Mesenchymal stem cell (in vitro differentiated cells and primary cell): ENCODE measurements at regions not wholly inside any gene's neighbourhood (a gene's known extent, or its start where the extent isn't known, plus 50 kb on each side); places are given as distances from the start of the nearest gene placed in this dataset.

ENCODE experiments used
- DNase-seq: peaks from one replicate; pipeline ENCODE4 v3.0.0-alpha.2; 2013
- H2AFZ ChIP-seq: one replicate; pipeline ENCODE4 v1.6.1; 2013; ENCODE audit warnings: low read depth, mild to moderate bottlenecking, control low read depth, inconsistent platforms, low read length, moderate library complexity
- H2AK5ac ChIP-seq: 2 replicates; pipeline ENCODE4 v1.6.1; 2013; ENCODE audit warnings: low read length, moderate library complexity, mild to moderate bottlenecking, inconsistent platforms; ENCODE audit not compliant: severe bottlenecking
- H2BK120ac ChIP-seq: one replicate; pipeline ENCODE4 v1.6.1; 2013; ENCODE audit warnings: low read depth, mild to moderate bottlenecking, inconsistent platforms, low read length, moderate library complexity
- H2BK12ac ChIP-seq, 2 experiments: one replicate each; pipeline ENCODE4 v1.6.1; 2013; ENCODE audit warnings: inconsistent platforms in 2 of 2, low read length in 2 of 2, mild to moderate bottlenecking in 2 of 2, moderate library complexity in 2 of 2, control low read depth in 1 of 2
- H2BK15ac ChIP-seq: one replicate; pipeline ENCODE4 v1.6.1; 2013; ENCODE audit warnings: mild to moderate bottlenecking, low read depth, inconsistent platforms; ENCODE audit not compliant: poor library complexity, severe bottlenecking
- H2BK5ac ChIP-seq: 2 replicates; pipeline ENCODE4 v1.6.1; 2013; ENCODE audit warnings: low read depth, mild to moderate bottlenecking, low read length, control low read depth, inconsistent platforms; ENCODE audit not compliant: poor library complexity, severe bottlenecking
- H3K14ac ChIP-seq, 2 experiments: one replicate each; pipeline ENCODE4 v1.6.1; 2013; ENCODE audit warnings: inconsistent platforms in 2 of 2, low read length in 2 of 2, control low read depth in 1 of 2, mild to moderate bottlenecking in 1 of 2, moderate library complexity in 1 of 2
- H3K18ac ChIP-seq, 2 experiments: one replicate each; pipeline ENCODE4 v1.6.1; 2013; ENCODE audit warnings: inconsistent platforms in 2 of 2, low read length in 2 of 2, control low read depth in 1 of 2, low read depth in 1 of 2, mild to moderate bottlenecking in 1 of 2
- H3K23ac ChIP-seq, 2 experiments: one replicate each; pipeline ENCODE4 v1.6.1; 2013; ENCODE audit warnings: inconsistent platforms in 2 of 2, low read length in 2 of 2, mild to moderate bottlenecking in 2 of 2, moderate library complexity in 2 of 2, control low read depth in 1 of 2
- H3K27ac ChIP-seq: 2 replicates; pipeline ENCODE4 v1.5.1; 2013; ENCODE audit warnings: mild to moderate bottlenecking, moderate library complexity, low read length, control low read depth, inconsistent platforms; ENCODE audit not compliant: poor library complexity, severe bottlenecking
- H3K27me3 ChIP-seq, 2 experiments: 2 replicates each; pipeline versions ENCODE4 v1.6.1 to v1.7.0; 2013; ENCODE audit warnings: low read length in 2 of 2, mild to moderate bottlenecking in 2 of 2, moderate library complexity in 2 of 2, control low read depth in 1 of 2, inconsistent platforms in 1 of 2; ENCODE audit not compliant: control insufficient read depth in 1 of 2, insufficient read depth in 1 of 2
- H3K36me3 ChIP-seq, 2 experiments: 2 replicates each; pipeline versions ENCODE4 v1.6.1 to v1.7.0; 2013; ENCODE audit warnings: low read length in 2 of 2, control low read depth in 1 of 2, inconsistent platforms in 1 of 2, low read depth in 1 of 2, mild to moderate bottlenecking in 1 of 2; ENCODE audit not compliant: insufficient read depth in 2 of 2, control insufficient read depth in 1 of 2
- H3K4ac ChIP-seq, 2 experiments: one replicate each; pipeline ENCODE4 v1.6.1; 2013; ENCODE audit warnings: inconsistent platforms in 2 of 2, low read length in 2 of 2, mild to moderate bottlenecking in 2 of 2, moderate library complexity in 2 of 2, control low read depth in 1 of 2, low read depth in 1 of 2
- H3K4me1 ChIP-seq: 2 replicates; pipeline ENCODE4 v1.6.1; 2013; ENCODE audit warnings: low read depth, low read length, control low read depth; ENCODE audit not compliant: control insufficient read depth, insufficient read depth
- H3K4me2 ChIP-seq: 2 replicates; pipeline ENCODE4 v1.6.1; 2013; ENCODE audit warnings: low read length, mild to moderate bottlenecking, inconsistent platforms; ENCODE audit not compliant: poor library complexity, severe bottlenecking
- H3K4me3 ChIP-seq, 2 experiments: 2 replicates each; pipeline versions ENCODE4 v1.5.1 to v1.7.0; 2013; ENCODE audit warnings: low read length in 2 of 2, mild to moderate bottlenecking in 2 of 2, control low read depth in 1 of 2, low read depth in 1 of 2; ENCODE audit not compliant: insufficient read depth in 1 of 2
- H3K79me1 ChIP-seq: replicated peaks from 2 replicates; pipeline ENCODE4 v1.6.1; 2013; ENCODE audit warnings: mild to moderate bottlenecking, control low read depth, low read length, inconsistent platforms; ENCODE audit not compliant: poor library complexity, severe bottlenecking
- H3K9ac ChIP-seq: 2 replicates; pipeline ENCODE4 v1.7.0; 2013; ENCODE audit warnings: mild to moderate bottlenecking, low read length, moderate library complexity
- H3K9me3 ChIP-seq: 2 replicates; pipeline ENCODE4 v1.7.0; 2013; ENCODE audit warnings: mild to moderate bottlenecking, low read length; ENCODE audit not compliant: control insufficient read depth
- H4K8ac ChIP-seq: one replicate; pipeline ENCODE4 v1.6.1; 2013; ENCODE audit warnings: inconsistent platforms, mild to moderate bottlenecking, low read length, moderate library complexity
- H4K91ac ChIP-seq: one replicate; pipeline ENCODE4 v1.6.1; 2013; ENCODE audit warnings: mild to moderate bottlenecking, low read length, inconsistent platforms
- WGBS: methylation state at CpG from one replicate; pipeline ENCODE4 v1.1.7; 2013; ENCODE audit warnings: mixed read lengths; 5-methylcytosine and 5-hydroxymethylcytosine counted together

DNA sequence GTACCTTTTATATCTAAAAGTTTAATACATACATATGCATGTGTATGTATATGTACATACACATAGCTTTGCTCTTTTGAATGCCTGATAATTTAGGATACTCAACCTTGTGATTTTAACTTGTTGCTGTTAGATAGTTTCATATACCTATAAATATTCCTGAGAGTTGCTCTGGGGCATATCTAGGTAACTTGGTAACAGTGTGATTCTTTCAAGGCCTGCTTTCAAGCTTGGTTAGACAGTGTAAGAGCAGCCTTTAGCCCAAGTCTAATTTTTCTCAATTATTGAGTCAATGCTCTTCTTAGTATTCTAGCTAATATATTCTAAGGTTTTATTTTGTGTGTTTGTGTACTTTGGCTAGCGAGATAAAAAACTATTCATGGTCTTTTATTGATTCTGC lies 762.1 kb upstream of the MIR17HG start:
- DNase-seq = no peak
- Histone ChIP-seq H3K36me3 (no peaks in the 10 kb centered on the region), H3K18ac (no peak overlapping the region), H3K4me3 (no peak overlapping the region), H4K91ac (no peak overlapping the region), H3K79me1 (no peaks in the 10 kb centered on the region), H3K27ac (no peak overlapping the region), H3K4ac (no peak overlapping the region), H3K9me3 (peaks cover 11% of the 10 kb centered on the region), H2AFZ (no peak overlapping the region), H2AK5ac (no peak overlapping the region), H3K4me2 (no peak overlapping the region), H2BK12ac (no peak overlapping the region), H3K4me1 (no peaks in the 10 kb centered on the region), H3K9ac (no peak overlapping the region), H4K8ac (no peak overlapping the region), H3K14ac (no peak overlapping the region), H2BK15ac (no peak overlapping the region), H2BK5ac (no peak overlapping the region), H2BK120ac (no peak overlapping the region), H3K27me3 (no peaks in the 10 kb centered on the region), H3K23ac (no peak overlapping the region)
- WGBS = 86% methylated on average over 1 of the region's 1 CpG

GRCh38 chr13:90591260-90591926 lies 756.1 kb upstream of the MIR17HG start:
- H3K36me3 ChIP-seq = no peaks in the 10 kb centered on the region
- no peak overlapping the region for H3K23ac ChIP-seq
- H3K4me3 ChIP-seq = no peak overlapping the region
- 76% methylated on average over 1 of the region's 1 CpG for WGBS
- no peak overlapping the region for H4K91ac ChIP-seq
- H3K79me1 ChIP-seq = no peaks in the 10 kb centered on the region
- H2BK120ac ChIP-seq = peak overlapping the region; percentile 2
- H3K4me2 ChIP-seq = no peak overlapping the region
- no peak overlapping the region for H2BK12ac ChIP-seq
- no peak for DNase-seq
- H3K4me1 ChIP-seq = no peaks in the 10 kb centered on the region
- H3K27ac ChIP-seq = no peak overlapping the region
- H2AFZ ChIP-seq = no peak overlapping the region
- no peaks in the 10 kb centered on the region for H3K27me3 ChIP-seq
- H3K18ac ChIP-seq = no peak overlapping the region
- no peak overlapping the region for H3K14ac ChIP-seq
- peaks cover 11% of the 10 kb centered on the region for H3K9me3 ChIP-seq
- H2AK5ac ChIP-seq = no peak overlapping the region
- no peak overlapping the region for H2BK15ac ChIP-seq
- no peak overlapping the region for H3K4ac ChIP-seq
- H3K9ac ChIP-seq = no peak overlapping the region
- H2BK5ac ChIP-seq = no peak overlapping the region
- H4K8ac ChIP-seq = no peak overlapping the region

- Histone ChIP-seq H2BK120ac (peak overlapping the region; percentile 2), H3K27ac (no peak overlapping the region), H3K27me3 (no peaks in the 10 kb centered on the region), H4K8ac (no peak overlapping the region), H3K14ac (no peak overlapping the region), H3K23ac (no peak overlapping the region), H2BK15ac (no peak overlapping the region), H3K18ac (peak overlapping the region in 1 of 2 experiments; percentile 34), H4K91ac (no peak overlapping the region), H3K4me3 (no peak overlapping the region), H2BK12ac (no peak overlapping the region), H3K9ac (no peak overlapping the region), H2BK5ac (no peak overlapping the region), H3K36me3 (no peaks in the 10 kb centered on the region), H3K4me2 (no peak overlapping the region), H2AFZ (no peak overlapping the region), H2AK5ac (no peak overlapping the region), H3K4me1 (no peaks in the 10 kb centered on the region), H3K79me1 (no peaks in the 10 kb centered on the region), H3K4ac (no peak overlapping the region), H3K9me3 (peaks cover 11% of the 10 kb centered on the region)
- no peak for DNase-seq
- 50% methylated on average over 2 of the region's 2 CpGs for WGBS
Measured at GRCh38 chr13:90591927-90592268, 755.6 kb upstream of the MIR17HG start.

- H3K27ac ChIP-seq = no peak overlapping the region
- H3K14ac ChIP-seq = no peak overlapping the region
- peaks cover 11% of the 10 kb centered on the region for H3K9me3 ChIP-seq
- H4K8ac ChIP-seq = no peak overlapping the region
- H3K4me1 ChIP-seq = no peaks in the 10 kb centered on the region
- no peak overlapping the region for H2BK15ac ChIP-seq
- no peak overlapping the region for H2BK120ac ChIP-seq
- no peak overlapping the region for H2AFZ ChIP-seq
- no peak overlapping the region for H3K23ac ChIP-seq
- H3K27me3 ChIP-seq = no peaks in the 10 kb centered on the region
- H2BK5ac ChIP-seq = no peak overlapping the region
- H2BK12ac ChIP-seq = no peak overlapping the region
- no peaks in the 10 kb centered on the region for H3K79me1 ChIP-seq
- no peak overlapping the region for H2AK5ac ChIP-seq
- H3K4ac ChIP-seq = no peak overlapping the region
- no peaks in the 10 kb centered on the region for H3K36me3 ChIP-seq
- no peak overlapping the region for H3K4me2 ChIP-seq
- DNase-seq = no peak
- WGBS = no CpG with 5 or more reads among the region's 1 CpG
- no peak overlapping the region for H3K9ac ChIP-seq
- no peak overlapping the region for H3K4me3 ChIP-seq
- H4K91ac ChIP-seq = no peak overlapping the region
- H3K18ac ChIP-seq = no peak overlapping the region
Measured at GRCh38 chr13:90592943-90593342, 754.5 kb upstream of the MIR17HG start.
